WTC11 (cell line): ENCODE measurements at regions not wholly inside any gene's neighbourhood (a gene's known extent, or its start where the extent isn't known, plus 50 kb on each side); places are given as distances from the start of the nearest gene placed in this dataset.

Source experiments
- ATAC-seq: fragments of 200-7000 bp; cut with Tn5 transposase; 2 replicates; pipeline ENCODE4 v1.10.0; 2021; ENCODE audit warnings: mild to moderate bottlenecking, moderate library complexity
- CTCF ChIA-PET: fragments of 300-600 bp; sonication (Branson Sonifier 250); formaldehyde crosslinking; loops from one replicate; lab custom pipeline; 2021; ENCODE audit warnings: antibody characterized with exemption; lab: Charles Lee
- POLR2A ChIA-PET: fragments of 350-600 bp; sonication (Branson Sonifier 250); formaldehyde crosslinking; loops from one replicate; lab custom pipeline; 2021; ENCODE audit warnings: antibody characterized with exemption; lab: Charles Lee
- DNase-seq: peaks from one replicate; pipeline ENCODE4 v3.0.0; 2021; ENCODE audit warnings: low spot score
- H3K27ac Mint-ChIP-seq: 2 replicates; pipeline ENCODE4 v1.8.0; 2021; ENCODE audit warnings: mixed read lengths
- H3K27me3 Mint-ChIP-seq: 2 replicates; pipeline ENCODE4 v1.8.0; 2021; ENCODE audit warnings: low read depth, mild to moderate bottlenecking, moderate library complexity, mixed read lengths
- H3K36me3 Mint-ChIP-seq: 2 replicates; pipeline ENCODE4 v1.8.0; 2021; ENCODE audit warnings: mixed read lengths
- H3K4me1 Mint-ChIP-seq: 2 replicates; pipeline ENCODE4 v1.8.0; 2022; ENCODE audit warnings: mixed read lengths
- H3K4me3 Mint-ChIP-seq: 2 replicates; pipeline ENCODE4 v1.8.0; 2021; ENCODE audit warnings: mild to moderate bottlenecking, moderate library complexity, mixed read lengths
- H3K9me3 Mint-ChIP-seq: 2 replicates; pipeline ENCODE4 v1.8.0; 2021; ENCODE audit warnings: mixed read lengths
- EMX1 ChIP-seq: fragments of 250-450 bp; sonication (Bioruptor Pico); IDR thresholded peaks from 2 replicates; pipeline ENCODE4 v1.8.0; 2021; ENCODE audit warnings: mild to moderate bottlenecking
- FOXK1 ChIP-seq: sonication (generic); formaldehyde crosslinking; IDR thresholded peaks from 2 replicates; pipeline ENCODE4 v1.8.0; 2022; ENCODE audit warnings: mild to moderate bottlenecking, moderate library complexity, missing genetic modification reagents
- HMGXB4 ChIP-seq: sonication (generic); formaldehyde crosslinking; IDR thresholded peaks from 2 replicates; pipeline ENCODE4 v1.8.1; 2023; ENCODE audit warnings: mild to moderate bottlenecking, moderate library complexity, missing genetic modification reagents
- IRF1 ChIP-seq: sonication (generic); formaldehyde crosslinking; IDR thresholded peaks from 2 replicates; pipeline ENCODE4 v1.8.0; 2023; ENCODE audit warnings: missing genetic modification reagents
- JAZF1 ChIP-seq: fragments of 250-450 bp; sonication (Bioruptor Pico); IDR thresholded peaks from 2 replicates; pipeline ENCODE4 v1.9.0; 2021; ENCODE audit warnings: moderate library complexity, mild to moderate bottlenecking, inconsistent platforms
- MLX ChIP-seq: sonication (generic); formaldehyde crosslinking; IDR thresholded peaks from 2 replicates; pipeline ENCODE4 v1.8.1; 2023; ENCODE audit warnings: mild to moderate bottlenecking, missing genetic modification reagents, moderate library complexity
- NFATC4 ChIP-seq: fragments of 250-450 bp; sonication (Bioruptor Pico); IDR thresholded peaks from 2 replicates; pipeline ENCODE4 v1.9.0; 2021; ENCODE audit warnings: mild to moderate bottlenecking
- PRRX2 ChIP-seq: fragments of 250-450 bp; sonication (Bioruptor Pico); IDR thresholded peaks from 2 replicates; pipeline ENCODE4 v1.8.0; 2021; ENCODE audit warnings: mild to moderate bottlenecking
- SMAD3 ChIP-seq: sonication (generic); formaldehyde crosslinking; IDR thresholded peaks from 2 replicates; pipeline ENCODE4 v1.8.0; 2022; ENCODE audit warnings: missing genetic modification reagents, mild to moderate bottlenecking, borderline replicate concordance
- TCF7 ChIP-seq: sonication (generic); formaldehyde crosslinking; IDR thresholded peaks from 2 replicates; pipeline ENCODE4 v1.8.0; 2022; ENCODE audit warnings: mild to moderate bottlenecking, low read depth, missing genetic modification reagents, moderate library complexity
- ZNF263 ChIP-seq: sonication (generic); formaldehyde crosslinking; IDR thresholded peaks from 2 replicates; pipeline ENCODE4 v1.8.1; 2022; ENCODE audit warnings: low read depth, mild to moderate bottlenecking, moderate library complexity, missing genetic modification reagents
- ZNF416 ChIP-seq: fragments of 250-450 bp; sonication (Bioruptor Pico); IDR thresholded peaks from 2 replicates; pipeline ENCODE4 v1.9.0; 2021; ENCODE audit warnings: mild to moderate bottlenecking, inconsistent platforms
- ZNF532 ChIP-seq: fragments of 250-450 bp; sonication (Bioruptor Pico); IDR thresholded peaks from 2 replicates; pipeline ENCODE4 v1.9.0; 2021; ENCODE audit warnings: mild to moderate bottlenecking, borderline replicate concordance
- ZNF671 ChIP-seq: fragments of 250-450 bp; sonication (Bioruptor Pico); IDR thresholded peaks from 2 replicates; pipeline ENCODE4 v1.8.0; 2021; ENCODE audit warnings: mild to moderate bottlenecking
- TF ChIP-seq, protein P1 (sequence below): fragments of 250-450 bp; sonication (Bioruptor Pico); IDR thresholded peaks from 2 replicates; pipeline ENCODE4 v1.9.0; 2021; ENCODE audit warnings: mild to moderate bottlenecking
- TF ChIP-seq, protein P2 (sequence below): sonication (generic); formaldehyde crosslinking; IDR thresholded peaks from 2 replicates; pipeline ENCODE4 v1.8.0; 2022; ENCODE audit warnings: mild to moderate bottlenecking, missing genetic modification reagents
- TF ChIP-seq, protein P3 (sequence below): sonication (generic); formaldehyde crosslinking; IDR thresholded peaks from 2 replicates; pipeline ENCODE4 v1.8.0; 2022; ENCODE audit warnings: mild to moderate bottlenecking, missing genetic modification reagents
- TF ChIP-seq, protein P4 (sequence below): fragments of 250-450 bp; sonication (Bioruptor Pico); IDR thresholded peaks from 2 replicates; pipeline ENCODE4 v2.1.2; 2022; ENCODE audit warnings: mild to moderate bottlenecking, moderate library complexity

DNA sequence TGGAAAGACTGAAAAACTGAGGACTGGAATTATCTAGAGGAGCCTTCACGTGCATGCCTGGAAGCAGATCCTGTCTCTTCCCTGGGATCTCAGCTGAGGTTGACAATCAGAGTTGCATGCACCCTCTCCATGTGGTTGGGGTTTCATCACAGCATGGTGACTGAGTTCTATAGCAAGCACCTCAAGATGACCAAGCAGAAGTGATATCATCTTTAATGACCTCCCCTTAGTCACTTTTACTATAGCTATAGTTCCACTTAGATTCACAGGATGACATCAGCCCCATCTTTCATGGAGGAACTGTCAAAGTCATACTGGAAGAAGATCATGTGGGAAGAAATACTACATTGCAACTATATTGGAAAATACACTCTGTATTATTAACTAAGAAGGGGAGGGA is 105.8 kb upstream of the ATXN7L3B start:
- Mint-ChIP-seq H3K27me3 (no peaks in the 10 kb centered on the region), H3K4me3 (no peak overlapping the region), H3K27ac (no peak overlapping the region), H3K9me3 (peaks cover 17% of the 10 kb centered on the region), H3K4me1 (no peaks in the 10 kb centered on the region), H3K36me3 (no peaks in the 10 kb centered on the region)
- TF ChIP-seq, protein P1, sequence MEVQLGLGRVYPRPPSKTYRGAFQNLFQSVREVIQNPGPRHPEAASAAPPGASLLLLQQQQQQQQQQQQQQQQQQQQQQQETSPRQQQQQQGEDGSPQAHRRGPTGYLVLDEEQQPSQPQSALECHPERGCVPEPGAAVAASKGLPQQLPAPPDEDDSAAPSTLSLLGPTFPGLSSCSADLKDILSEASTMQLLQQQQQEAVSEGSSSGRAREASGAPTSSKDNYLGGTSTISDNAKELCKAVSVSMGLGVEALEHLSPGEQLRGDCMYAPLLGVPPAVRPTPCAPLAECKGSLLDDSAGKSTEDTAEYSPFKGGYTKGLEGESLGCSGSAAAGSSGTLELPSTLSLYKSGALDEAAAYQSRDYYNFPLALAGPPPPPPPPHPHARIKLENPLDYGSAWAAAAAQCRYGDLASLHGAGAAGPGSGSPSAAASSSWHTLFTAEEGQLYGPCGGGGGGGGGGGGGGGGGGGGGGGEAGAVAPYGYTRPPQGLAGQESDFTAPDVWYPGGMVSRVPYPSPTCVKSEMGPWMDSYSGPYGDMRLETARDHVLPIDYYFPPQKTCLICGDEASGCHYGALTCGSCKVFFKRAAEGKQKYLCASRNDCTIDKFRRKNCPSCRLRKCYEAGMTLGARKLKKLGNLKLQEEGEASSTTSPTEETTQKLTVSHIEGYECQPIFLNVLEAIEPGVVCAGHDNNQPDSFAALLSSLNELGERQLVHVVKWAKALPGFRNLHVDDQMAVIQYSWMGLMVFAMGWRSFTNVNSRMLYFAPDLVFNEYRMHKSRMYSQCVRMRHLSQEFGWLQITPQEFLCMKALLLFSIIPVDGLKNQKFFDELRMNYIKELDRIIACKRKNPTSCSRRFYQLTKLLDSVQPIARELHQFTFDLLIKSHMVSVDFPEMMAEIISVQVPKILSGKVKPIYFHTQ (CRISPR knock-in tag), result no peak
- TF ChIP-seq TCF7 (CRISPR knock-in tag), result no peak
- no peak for TF ChIP-seq HMGXB4 (CRISPR knock-in tag)
- TF ChIP-seq ZNF671 (CRISPR knock-in tag), result no peak
- TF ChIP-seq ZNF263, result no peak
- TF ChIP-seq EMX1, result no peak
- no peak for TF ChIP-seq MLX
- TF ChIP-seq NFATC4 (CRISPR knock-in tag), result no peak
- no peak for TF ChIP-seq SMAD3 (CRISPR knock-in tag)
- no peak for TF ChIP-seq FOXK1 (CRISPR knock-in tag)
- no peak for TF ChIP-seq ZNF416 (CRISPR knock-in tag)
- TF ChIP-seq IRF1, result no peak
- POLR2A ChIA-PET, result no interaction called here
- DNase-seq (no peak), ATAC-seq (no peak)
- CTCF ChIA-PET, result no interaction called here

GRCh38 chr12:74440469-74440868 is 97.2 kb upstream of the ATXN7L3B start:
- POLR2A ChIA-PET, result no interaction called here
- H3K27me3 Mint-ChIP-seq, result no peaks in the 10 kb centered on the region
- H3K36me3 Mint-ChIP-seq, result no peaks in the 10 kb centered on the region
- CTCF ChIA-PET, result no interaction called here
- H3K9me3 Mint-ChIP-seq, result peaks cover 1% of the 10 kb centered on the region
- H3K4me3 Mint-ChIP-seq, result no peak overlapping the region
- DNase-seq (no peak), ATAC-seq (no peak)
- H3K27ac Mint-ChIP-seq, result no peak overlapping the region
- peaks cover 5% of the 10 kb centered on the region for H3K4me1 Mint-ChIP-seq
- TF ChIP-seq MLX, result no peak
- TF ChIP-seq JAZF1, result no peak
- TF ChIP-seq, protein P2, sequence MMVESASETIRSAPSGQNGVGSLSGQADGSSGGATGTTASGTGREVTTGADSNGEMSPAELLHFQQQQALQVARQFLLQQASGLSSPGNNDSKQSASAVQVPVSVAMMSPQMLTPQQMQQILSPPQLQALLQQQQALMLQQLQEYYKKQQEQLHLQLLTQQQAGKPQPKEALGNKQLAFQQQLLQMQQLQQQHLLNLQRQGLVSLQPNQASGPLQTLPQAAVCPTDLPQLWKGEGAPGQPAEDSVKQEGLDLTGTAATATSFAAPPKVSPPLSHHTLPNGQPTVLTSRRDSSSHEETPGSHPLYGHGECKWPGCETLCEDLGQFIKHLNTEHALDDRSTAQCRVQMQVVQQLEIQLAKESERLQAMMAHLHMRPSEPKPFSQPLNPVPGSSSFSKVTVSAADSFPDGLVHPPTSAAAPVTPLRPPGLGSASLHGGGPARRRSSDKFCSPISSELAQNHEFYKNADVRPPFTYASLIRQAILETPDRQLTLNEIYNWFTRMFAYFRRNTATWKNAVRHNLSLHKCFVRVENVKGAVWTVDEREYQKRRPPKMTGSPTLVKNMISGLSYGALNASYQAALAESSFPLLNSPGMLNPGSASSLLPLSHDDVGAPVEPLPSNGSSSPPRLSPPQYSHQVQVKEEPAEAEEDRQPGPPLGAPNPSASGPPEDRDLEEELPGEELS (CRISPR knock-in tag), result no peak
- TF ChIP-seq, protein P3, sequence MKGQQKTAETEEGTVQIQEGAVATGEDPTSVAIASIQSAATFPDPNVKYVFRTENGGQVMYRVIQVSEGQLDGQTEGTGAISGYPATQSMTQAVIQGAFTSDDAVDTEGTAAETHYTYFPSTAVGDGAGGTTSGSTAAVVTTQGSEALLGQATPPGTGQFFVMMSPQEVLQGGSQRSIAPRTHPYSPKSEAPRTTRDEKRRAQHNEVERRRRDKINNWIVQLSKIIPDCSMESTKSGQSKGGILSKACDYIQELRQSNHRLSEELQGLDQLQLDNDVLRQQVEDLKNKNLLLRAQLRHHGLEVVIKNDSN (CRISPR knock-in tag), result no peak
- no peak for TF ChIP-seq ZNF532 (CRISPR knock-in tag)
- TF ChIP-seq PRRX2 (CRISPR knock-in tag), result no peak
- TF ChIP-seq, protein P4, sequence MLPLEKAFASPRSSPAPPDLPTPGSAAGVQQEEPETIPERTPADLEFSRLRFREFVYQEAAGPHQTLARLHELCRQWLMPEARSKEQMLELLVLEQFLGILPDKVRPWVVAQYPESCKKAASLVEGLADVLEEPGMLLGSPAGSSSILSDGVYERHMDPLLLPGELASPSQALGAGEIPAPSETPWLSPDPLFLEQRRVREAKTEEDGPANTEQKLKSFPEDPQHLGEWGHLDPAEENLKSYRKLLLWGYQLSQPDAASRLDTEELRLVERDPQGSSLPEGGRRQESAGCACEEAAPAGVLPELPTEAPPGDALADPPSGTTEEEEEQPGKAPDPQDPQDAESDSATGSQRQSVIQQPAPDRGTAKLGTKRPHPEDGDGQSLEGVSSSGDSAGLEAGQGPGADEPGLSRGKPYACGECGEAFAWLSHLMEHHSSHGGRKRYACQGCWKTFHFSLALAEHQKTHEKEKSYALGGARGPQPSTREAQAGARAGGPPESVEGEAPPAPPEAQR (CRISPR knock-in tag), result no peak
